Thymus (tissue), 11 donors: ENCODE measurements at regions not wholly inside any gene's neighbourhood (a gene's known extent, or its start where the extent isn't known, plus 50 kb on each side); places are given as distances from the start of the nearest gene placed in this dataset.
"Not testable (repeated sequence)": the region's sequence is repeated elsewhere in the genome, so short reads cannot be mapped to it uniquely, and the experiment has no call there.

Source experiments
- DNase-seq, 9 donors: peaks; one replicate each; pipeline ENCODE4 v3.0.0-alpha.2; 2013; ENCODE audit warnings: low spot score in 9 of 9, low read depth in 6 of 9, missing footprints in 1 of 9
- H3K27ac ChIP-seq, 2 donors: one replicate each; pipeline ENCODE4 v1.5.1; 2013; ENCODE audit warnings: control low read depth in 1 of 2, low read depth in 1 of 2, low read length in 1 of 2, mild to moderate bottlenecking in 1 of 2, moderate library complexity in 1 of 2
- H3K27me3 ChIP-seq, 2 donors: one replicate each; pipeline ENCODE4 v1.5.1; 2013; ENCODE audit warnings: low read length in 1 of 2; ENCODE audit not compliant: control insufficient read depth in 2 of 2, insufficient read depth in 1 of 2
- H3K36me3 ChIP-seq, 2 donors: one replicate each; pipeline ENCODE4 v1.5.1; 2013; ENCODE audit warnings: low read length in 1 of 2, mild to moderate bottlenecking in 1 of 2, moderate library complexity in 1 of 2; ENCODE audit not compliant: control insufficient read depth in 2 of 2, insufficient read depth in 2 of 2
- H3K4me1 ChIP-seq, 2 donors: one replicate each; pipeline ENCODE4 v1.5.1; 2013; ENCODE audit warnings: low read length in 2 of 2; ENCODE audit not compliant: control insufficient read depth in 2 of 2, insufficient read depth in 2 of 2
- H3K4me3 ChIP-seq, 2 donors: one replicate each; pipeline ENCODE4 v1.5.1; 2013; ENCODE audit warnings: low read length in 2 of 2, control low read depth in 1 of 2, mild to moderate bottlenecking in 1 of 2
- H3K9me3 ChIP-seq, 2 donors: one replicate each; pipeline ENCODE4 v1.5.1; 2013; ENCODE audit warnings: low read length in 1 of 2, mild to moderate bottlenecking in 1 of 2; ENCODE audit not compliant: control insufficient read depth in 2 of 2, insufficient read depth in 1 of 2
- WGBS: extraction: QIAGEN DNeasy Blood & Tissue Kit; methylation state at CpG from one replicate; pipeline ENCODE4 v1.1.7; 2013; 5-methylcytosine and 5-hydroxymethylcytosine counted together
- donor health status: healthy.

DNA sequence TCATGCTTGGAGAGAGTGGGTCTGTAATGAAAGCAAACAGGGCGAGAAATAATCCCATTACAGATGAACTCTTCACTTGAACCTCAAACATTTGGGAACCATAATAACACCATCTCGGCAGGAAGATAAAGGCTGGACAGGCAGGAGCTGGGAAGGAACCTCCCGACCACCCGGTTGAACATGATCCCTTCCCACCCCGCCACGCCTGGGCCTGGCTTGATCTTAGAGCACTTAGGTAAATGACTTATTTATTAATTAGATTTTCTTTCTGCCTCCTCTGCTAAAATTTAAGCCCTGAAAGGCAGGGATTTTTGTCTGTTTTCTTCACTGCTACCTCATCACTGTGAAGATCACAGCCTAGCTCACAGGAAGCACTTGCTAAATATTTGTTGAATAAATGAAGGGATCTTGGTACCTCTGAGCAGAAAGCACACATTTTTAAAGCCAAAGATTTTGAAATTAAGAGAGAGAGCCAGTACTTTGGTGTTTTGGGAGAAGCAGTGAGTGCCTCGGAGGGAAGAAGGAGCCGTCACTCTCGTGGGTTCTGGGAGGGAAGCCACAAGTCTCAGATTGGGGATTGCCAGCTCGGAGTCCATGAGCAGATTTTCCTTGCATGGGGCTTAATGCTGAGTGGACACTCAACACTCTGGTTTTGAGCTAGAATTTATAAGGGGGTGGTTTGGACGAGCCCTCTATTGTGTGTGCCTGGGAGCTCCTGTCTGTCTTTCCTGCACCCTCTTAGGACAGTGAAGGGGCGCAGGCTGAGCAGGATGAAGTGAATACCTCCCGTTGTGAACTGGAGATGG lies 133.3 kb downstream of the MACROH2A1 start:
- Histone ChIP-seq H3K4me3 (no peak overlapping the region), H3K27ac (no peak overlapping the region)

DNA sequence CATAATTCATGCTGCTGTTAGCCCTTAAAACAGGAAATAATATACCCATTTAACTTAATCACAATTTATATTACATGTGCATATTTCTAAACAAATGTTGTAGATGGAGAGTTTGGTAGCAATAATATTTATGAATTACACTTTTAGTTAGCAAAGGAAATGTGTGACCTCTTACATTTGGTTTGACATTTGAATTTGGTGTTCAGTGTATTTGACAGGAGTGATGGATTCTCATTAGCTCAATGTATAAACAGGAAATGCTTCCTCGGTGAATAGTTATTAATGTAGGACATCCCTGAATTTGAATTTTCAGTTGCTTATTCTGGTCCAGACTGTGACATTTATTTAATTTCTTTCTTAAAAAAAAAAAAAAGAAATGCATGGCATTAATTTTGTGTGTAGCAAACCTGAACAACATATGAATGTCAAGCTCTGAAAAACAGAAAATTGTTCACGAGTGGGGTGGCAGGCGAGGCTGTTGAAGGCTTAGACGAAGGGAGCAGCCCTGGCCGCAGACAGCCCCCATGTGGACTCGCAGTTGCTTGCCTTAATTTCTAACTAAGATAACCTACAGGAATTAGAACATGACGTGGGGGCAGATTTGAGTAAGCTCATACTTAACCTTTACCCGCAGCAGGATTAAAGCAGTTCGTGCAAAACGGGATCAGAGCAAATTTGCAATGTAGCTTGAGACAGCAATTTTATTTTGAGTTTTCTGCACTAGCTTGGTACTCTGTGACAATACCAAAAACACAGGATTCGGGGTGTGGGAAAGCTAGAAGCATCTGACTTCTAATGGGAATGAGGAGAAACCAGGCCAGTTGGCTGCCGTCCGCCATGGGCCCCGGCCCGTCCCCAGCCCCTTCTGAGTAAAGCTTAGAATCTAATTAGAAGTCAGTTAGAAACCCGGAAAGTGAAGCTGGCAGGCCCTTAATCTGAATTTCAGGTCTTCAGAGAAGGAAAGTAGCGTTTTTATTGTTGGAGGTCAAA lies 134.3 kb downstream of the MACROH2A1 start:
- Histone ChIP-seq H3K4me1 (no peaks in the 10 kb centered on the region), H3K9me3 (no peaks in the 10 kb centered on the region), H3K27ac (no peak overlapping the region), H3K27me3 (no peaks in the 10 kb centered on the region), H3K36me3 (no peaks in the 10 kb centered on the region), H3K4me3 (no peak overlapping the region)
- WGBS, result 96% methylated on average over 17 of the region's 17 CpGs
- DNase-seq, result no peak

More for the DNA sequence above, 133.3 kb downstream of the MACROH2A1 start:
- H3K36me3 ChIP-seq, result no peaks in the 10 kb centered on the region
- WGBS, result 96% methylated on average over 13 of the region's 13 CpGs
- H3K9me3 ChIP-seq, result no peaks in the 10 kb centered on the region
- DNase-seq, result no peak
- no peaks in the 10 kb centered on the region for H3K27me3 ChIP-seq
- no peaks in the 10 kb centered on the region for H3K4me1 ChIP-seq

DNA sequence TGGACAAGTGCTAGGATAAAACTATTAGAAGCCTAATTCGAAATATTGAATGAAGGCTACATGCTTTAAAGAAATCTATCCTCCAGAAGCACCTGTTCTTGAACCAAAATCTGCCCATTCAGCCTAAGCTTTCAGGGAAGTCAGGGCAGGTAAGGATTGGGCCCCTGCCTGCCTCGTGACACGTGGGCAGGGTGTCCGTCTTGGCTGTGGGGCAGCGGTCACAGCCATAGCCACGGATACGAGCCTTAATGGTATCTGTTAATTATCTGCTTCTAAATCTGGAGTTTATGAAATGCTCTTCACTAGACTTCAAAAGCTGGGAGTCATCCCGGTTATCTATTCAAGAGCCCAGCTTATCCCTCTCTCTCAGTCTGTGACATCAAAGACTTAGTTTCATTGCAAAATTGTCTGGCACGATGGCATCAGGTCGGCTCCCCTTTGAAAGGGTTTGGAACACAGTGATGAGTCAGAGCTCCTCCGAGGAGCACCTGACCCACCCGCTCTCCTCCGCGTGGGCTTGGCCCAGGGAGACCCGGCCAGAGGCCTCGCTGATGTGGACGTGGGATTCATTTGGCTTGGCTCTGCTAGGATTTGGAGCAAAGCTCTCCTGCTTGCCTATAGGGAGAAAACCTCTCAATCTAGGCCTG lies 135.9 kb downstream of the MACROH2A1 start:
- H3K36me3 ChIP-seq, result no peaks in the 10 kb centered on the region
- no peaks in the 10 kb centered on the region for H3K4me1 ChIP-seq
- H3K4me3 ChIP-seq, result no peak overlapping the region
- H3K27ac ChIP-seq, result no peak overlapping the region
- DNase-seq, result no peak
- H3K27me3 ChIP-seq, result no peaks in the 10 kb centered on the region
- no peaks in the 10 kb centered on the region for H3K9me3 ChIP-seq
- WGBS, result 93% methylated on average over 17 of the region's 17 CpGs

- Histone ChIP-seq H3K9me3 (no peaks in the 10 kb centered on the region), H3K4me3 (no peak overlapping the region), H3K36me3 (no peaks in the 10 kb centered on the region), H3K27ac (no peak overlapping the region), H3K4me1 (no peaks in the 10 kb centered on the region), H3K27me3 (no peaks in the 10 kb centered on the region)
- WGBS, result 95% methylated on average over 5 of the region's 5 CpGs
- DNase-seq, result no peak
Observed at GRCh38 chr5:135262364-135262763, 136.7 kb downstream of the MACROH2A1 start.

- DNase-seq, H3K27ac ChIP-seq, H3K4me3 ChIP-seq, H3K27me3 ChIP-seq, H3K36me3 ChIP-seq, H3K9me3 ChIP-seq, H3K4me1 ChIP-seq: not testable (repeated sequence)
Observed at GRCh38 chr5:135260108-135260507, 138.9 kb downstream of the MACROH2A1 start.

DNA sequence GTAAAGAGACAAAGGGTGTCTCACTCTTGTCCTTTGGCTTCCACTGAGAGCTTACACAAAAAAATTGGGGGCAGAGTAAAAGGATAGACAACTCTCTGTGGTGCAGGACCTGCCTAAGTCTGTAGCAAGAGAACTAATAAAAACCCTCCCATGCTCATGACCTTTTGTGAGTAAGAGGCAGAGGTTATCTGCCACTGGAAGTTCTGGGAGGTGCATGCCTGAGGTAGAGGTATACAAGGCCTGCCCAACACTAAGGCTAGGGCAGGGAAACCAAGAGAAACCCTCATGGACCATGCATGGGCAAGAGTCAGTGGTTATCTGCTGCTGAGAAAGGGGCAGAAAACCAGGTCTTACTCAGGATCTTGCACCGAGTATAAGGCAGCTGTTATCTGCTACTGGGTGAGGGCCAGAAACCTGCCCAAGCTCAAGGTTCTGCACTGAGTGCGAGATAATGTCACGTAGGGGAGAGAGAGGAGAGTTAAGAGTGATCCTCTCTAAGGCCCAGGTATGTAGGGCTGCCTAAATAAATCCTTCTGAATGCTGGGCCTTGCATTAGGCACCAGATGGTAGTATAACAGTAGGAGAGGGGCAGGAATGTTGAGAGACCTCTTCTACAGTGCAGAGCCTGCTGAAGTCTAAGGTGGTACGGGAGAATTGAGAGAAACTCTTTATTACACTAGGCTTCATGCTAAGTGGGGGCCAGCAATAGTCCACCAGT lies 143.4 kb downstream of the MACROH2A1 start:
- no peak overlapping the region for H3K4me3 ChIP-seq
- DNase-seq, result no peak
- no peaks in the 10 kb centered on the region for H3K9me3 ChIP-seq
- H3K27ac ChIP-seq, result no peak overlapping the region
- WGBS, result 96% methylated on average over 4 of the region's 4 CpGs
- H3K4me1 ChIP-seq, result no peaks in the 10 kb centered on the region
- no peaks in the 10 kb centered on the region for H3K27me3 ChIP-seq
- H3K36me3 ChIP-seq, result no peaks in the 10 kb centered on the region

GRCh38 chr5:135254183-135254582 lies 144.8 kb downstream of the MACROH2A1 start:
- no peak for DNase-seq
- H3K27ac ChIP-seq, result no peak overlapping the region
- no peak overlapping the region for H3K4me3 ChIP-seq
- no peaks in the 10 kb centered on the region for H3K4me1 ChIP-seq
- no peaks in the 10 kb centered on the region for H3K9me3 ChIP-seq
- no peaks in the 10 kb centered on the region for H3K36me3 ChIP-seq
- 67% methylated on average over 4 of the region's 4 CpGs for WGBS
- no peaks in the 10 kb centered on the region for H3K27me3 ChIP-seq

- Histone ChIP-seq H3K27me3 (no peaks in the 10 kb centered on the region), H3K27ac (no peak overlapping the region), H3K36me3 (no peaks in the 10 kb centered on the region), H3K4me3 (no peak overlapping the region), H3K9me3 (no peaks in the 10 kb centered on the region), H3K4me1 (no peaks in the 10 kb centered on the region)
- WGBS, result 94% methylated on average over 8 of the region's 8 CpGs
- DNase-seq, result no peak
Observed at GRCh38 chr5:135253601-135254178, 145.3 kb downstream of the MACROH2A1 start.
